PC-9 (cell line): ENCODE measurements at regions not wholly inside any gene's neighbourhood (a gene's known extent, or its start where the extent isn't known, plus 50 kb on each side); places are given as distances from the start of the nearest gene placed in this dataset.

Experiments used
- BruUV-seq: library from RNA; stranded (reverse); fragments of 400-500 nt; replicated peaks from 2 replicates; lab custom pipeline; 2021; lab: Mats Ljungman, UMichigan
- CTCF ChIA-PET: fragments of 300-600 bp; sonication (Branson Sonifier 250); formaldehyde crosslinking; loops from one replicate; lab custom pipeline; 2022; ENCODE audit warnings: antibody characterized with exemption; lab: Charles Lee
- POLR2A ChIA-PET: fragments of 300-600 bp; sonication (Branson Sonifier 250); formaldehyde crosslinking; loops from one replicate; lab custom pipeline; 2022; ENCODE audit warnings: antibody characterized with exemption; ENCODE audit not compliant: unreplicated experiment; lab: Charles Lee
- DNase-seq, 2 experiments: peaks; one replicate each; pipeline versions ENCODE4 v3.0.0 to v3.0.0-alpha.2; 2015 to 2022; ENCODE audit warnings: mixed read lengths in 1 of 2
- H2AFZ ChIP-seq: fragments of 200-600 bp; sonication (generic); 2 replicates; pipeline ENCODE4 v1.8.1; 2017; ENCODE audit warnings: antibody characterized with exemption
- H3F3A ChIP-seq: fragments of 200-600 bp; sonication (generic); 2 replicates; pipeline ENCODE4 v1.8.1; 2017; ENCODE audit warnings: antibody characterized with exemption, mild to moderate bottlenecking, low read depth; ENCODE audit not compliant: insufficient read depth
- H3K27ac ChIP-seq: fragments of 200-600 bp; sonication (generic); 2 replicates; pipeline ENCODE4 v1.6.1; 2016; ENCODE audit warnings: mixed run types
- H3K27me3 ChIP-seq: fragments of 200-600 bp; sonication (generic); 2 replicates; pipeline ENCODE4 v1.6.1; 2016; ENCODE audit warnings: low read depth, mixed run types; ENCODE audit not compliant: insufficient read depth
- H3K36me3 ChIP-seq: fragments of 200-600 bp; sonication (generic); 2 replicates; pipeline ENCODE4 v1.6.1; 2016; ENCODE audit warnings: low read depth, mixed run types
- H3K4me1 ChIP-seq: fragments of 200-600 bp; sonication (generic); replicated peaks from 2 replicates; pipeline ENCODE4 v1.6.1; 2016; ENCODE audit warnings: mixed run types; ENCODE audit not compliant: insufficient read depth
- H3K4me2 ChIP-seq: fragments of 200-600 bp; sonication (generic); 2 replicates; pipeline ENCODE4 v1.6.1; 2017; ENCODE audit warnings: mixed run types
- H3K4me3 ChIP-seq: fragments of 200-600 bp; sonication (generic); 2 replicates; pipeline ENCODE4 v1.6.1; 2016; ENCODE audit warnings: mixed run types
- H3K79me2 ChIP-seq: fragments of 200-600 bp; sonication (generic); 2 replicates; pipeline ENCODE4 v1.6.1; 2017; ENCODE audit warnings: low read depth, mixed run types
- H3K9me2 ChIP-seq: fragments of 200-600 bp; sonication (generic); 2 replicates; pipeline ENCODE4 v1.8.1; 2017; ENCODE audit warnings: mild to moderate bottlenecking; ENCODE audit not compliant: insufficient read depth
- H3K9me3 ChIP-seq: fragments of 200-600 bp; sonication (generic); 2 replicates; pipeline ENCODE4 v1.8.1; 2016; ENCODE audit warnings: low read depth; ENCODE audit not compliant: insufficient read depth
- H4K20me1 ChIP-seq: fragments of 200-600 bp; sonication (generic); 2 replicates; pipeline ENCODE4 v1.8.1; 2017; ENCODE audit not compliant: insufficient read depth
- CTCF ChIP-seq: fragments of 200-600 bp; sonication (generic); conservative IDR thresholded peaks from 2 replicates; pipeline ENCODE4 v1.6.1; 2017; ENCODE audit warnings: mixed run types, antibody characterized with exemption, mild to moderate bottlenecking, moderate library complexity
- EZH2 ChIP-seq: fragments of 200-600 bp; sonication (generic); IDR thresholded peaks from 2 replicates; pipeline ENCODE4 v1.8.0; 2017; ENCODE audit warnings: antibody characterized with exemption, low read depth
- intact Hi-C: fragments of 100-400 bp; cut with micrococcal nuclease; formaldehyde crosslinking; loops from one replicate; pipeline ENCODE4 v1.10.0; 2022; ENCODE audit not compliant: unreplicated experiment

GRCh38 chr5:169410996-169411783 lies 110.3 kb upstream of the SLIT3 start:
- Histone ChIP-seq H3F3A (no peaks in the 10 kb centered on the region), H4K20me1 (no peaks in the 10 kb centered on the region), H3K36me3 (no peaks in the 10 kb centered on the region), H3K4me1 (no peaks in the 10 kb centered on the region), H3K9me2 (no peaks in the 10 kb centered on the region), H3K4me3 (no peak overlapping the region), H3K4me2 (no peak overlapping the region), H3K27ac (no peak overlapping the region), H3K27me3 (no peaks in the 10 kb centered on the region), H2AFZ (no peak overlapping the region), H3K9me3 (no peaks in the 10 kb centered on the region), H3K79me2 (no peaks in the 10 kb centered on the region)
- no TSS peak for BruUV-seq
- ChIA-PET POLR2A (no interaction called here), CTCF (no interaction called here)
- no peak for DNase-seq
- TF ChIP-seq CTCF = no peak
- TF ChIP-seq EZH2 = no peak
- intact Hi-C loops = loop anchor here (10.0 kb wide), 1 partner anchor 106 kb away; the partner anchor contains the start of gene SLIT3

GRCh38 chr5:169408731-169409130 lies 107.8 kb upstream of the SLIT3 start:
- no peak overlapping the region for H3K27ac ChIP-seq
- H3F3A ChIP-seq = no peaks in the 10 kb centered on the region
- TF ChIP-seq CTCF (no peak), EZH2 (no peak)
- CTCF ChIA-PET = no interaction called here
- DNase-seq = no peak
- no peaks in the 10 kb centered on the region for H3K27me3 ChIP-seq
- no peaks in the 10 kb centered on the region for H3K4me1 ChIP-seq
- no peak overlapping the region for H3K4me3 ChIP-seq
- no TSS peak for BruUV-seq
- intact Hi-C loops = no loop called here
- no peak overlapping the region for H2AFZ ChIP-seq
- H3K9me2 ChIP-seq = no peaks in the 10 kb centered on the region
- no peaks in the 10 kb centered on the region for H3K36me3 ChIP-seq
- POLR2A ChIA-PET = no interaction called here
- no peaks in the 10 kb centered on the region for H3K9me3 ChIP-seq
- no peaks in the 10 kb centered on the region for H3K79me2 ChIP-seq
- H3K4me2 ChIP-seq = no peak overlapping the region
- H4K20me1 ChIP-seq = no peaks in the 10 kb centered on the region

GRCh38 chr5:169408171-169408570 lies 107.2 kb upstream of the SLIT3 start:
- ChIA-PET CTCF (no interaction called here), POLR2A (no interaction called here)
- DNase-seq = no peak
- Histone ChIP-seq H3K27ac (no peak overlapping the region), H3K4me1 (no peaks in the 10 kb centered on the region), H3K36me3 (no peaks in the 10 kb centered on the region), H4K20me1 (no peaks in the 10 kb centered on the region), H3K4me3 (no peak overlapping the region), H3K9me2 (no peaks in the 10 kb centered on the region), H3F3A (no peaks in the 10 kb centered on the region), H3K79me2 (no peaks in the 10 kb centered on the region), H3K9me3 (no peaks in the 10 kb centered on the region), H2AFZ (no peak overlapping the region), H3K27me3 (no peaks in the 10 kb centered on the region), H3K4me2 (no peak overlapping the region)
- no peak for TF ChIP-seq CTCF
- TF ChIP-seq EZH2 = no peak
- no TSS peak for BruUV-seq
- intact Hi-C loops = no loop called here
